Cardiac muscle cell (in vitro differentiated cells and primary cell): ENCODE measurements at regions not wholly inside any gene's neighbourhood (a gene's known extent, or its start where the extent isn't known, plus 50 kb on each side); places are given as distances from the start of the nearest gene placed in this dataset.

Experiments used
- DNase-seq, 2 donors: peaks; one replicate each; pipeline versions ENCODE4 v3.0.0 to v3.0.0-alpha.2; 2010 to 2017; ENCODE audit warnings: low read depth in 1 of 2, low spot score in 1 of 2
- H3K27ac ChIP-seq: fragments of 200-600 bp; sonication (generic); 2 replicates; pipeline ENCODE4 v1.5.1; 2016
- H3K27me3 ChIP-seq: fragments of 200-600 bp; sonication (generic); 2 replicates; pipeline ENCODE4 v1.6.0; 2016; ENCODE audit warnings: control low read depth
- H3K36me3 ChIP-seq: fragments of 200-600 bp; sonication (generic); 2 replicates; pipeline ENCODE4 v1.5.1; 2016; ENCODE audit warnings: control low read depth
- H3K4me1 ChIP-seq: fragments of 200-600 bp; sonication (generic); 2 replicates; pipeline ENCODE4 v1.8.1; 2017; ENCODE audit warnings: low read depth, mild to moderate bottlenecking, mixed run types
- H3K4me3 ChIP-seq: fragments of 200-600 bp; sonication (generic); 2 replicates; pipeline ENCODE4 v1.5.1; 2016; ENCODE audit warnings: mild to moderate bottlenecking
- H3K9me3 ChIP-seq: fragments of 200-600 bp; sonication (generic); 2 replicates; pipeline ENCODE4 v1.5.1; 2017; ENCODE audit warnings: low read depth, mild to moderate bottlenecking, control low read depth
- TF ChIP-seq, protein P1 (sequence below): IDR thresholded peaks from 2 replicates; pipeline ENCODE4 v1.5.1; 2012; ENCODE audit warnings: low read depth, mild to moderate bottlenecking, low read length

GRCh38 chr3:104514371-104514770 is 852.3 kb upstream of the ALCAM start:
- Histone ChIP-seq H3K27ac (no peak overlapping the region), H3K36me3 (no peaks in the 10 kb centered on the region), H3K9me3 (no peaks in the 10 kb centered on the region), H3K4me3 (no peak overlapping the region), H3K4me1 (peaks cover 16% of the 10 kb centered on the region), H3K27me3 (no peaks in the 10 kb centered on the region)
- TF ChIP-seq, protein P1, sequence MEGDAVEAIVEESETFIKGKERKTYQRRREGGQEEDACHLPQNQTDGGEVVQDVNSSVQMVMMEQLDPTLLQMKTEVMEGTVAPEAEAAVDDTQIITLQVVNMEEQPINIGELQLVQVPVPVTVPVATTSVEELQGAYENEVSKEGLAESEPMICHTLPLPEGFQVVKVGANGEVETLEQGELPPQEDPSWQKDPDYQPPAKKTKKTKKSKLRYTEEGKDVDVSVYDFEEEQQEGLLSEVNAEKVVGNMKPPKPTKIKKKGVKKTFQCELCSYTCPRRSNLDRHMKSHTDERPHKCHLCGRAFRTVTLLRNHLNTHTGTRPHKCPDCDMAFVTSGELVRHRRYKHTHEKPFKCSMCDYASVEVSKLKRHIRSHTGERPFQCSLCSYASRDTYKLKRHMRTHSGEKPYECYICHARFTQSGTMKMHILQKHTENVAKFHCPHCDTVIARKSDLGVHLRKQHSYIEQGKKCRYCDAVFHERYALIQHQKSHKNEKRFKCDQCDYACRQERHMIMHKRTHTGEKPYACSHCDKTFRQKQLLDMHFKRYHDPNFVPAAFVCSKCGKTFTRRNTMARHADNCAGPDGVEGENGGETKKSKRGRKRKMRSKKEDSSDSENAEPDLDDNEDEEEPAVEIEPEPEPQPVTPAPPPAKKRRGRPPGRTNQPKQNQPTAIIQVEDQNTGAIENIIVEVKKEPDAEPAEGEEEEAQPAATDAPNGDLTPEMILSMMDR = no peak
- DNase-seq = no peak

GRCh38 chr3:104514776-104515175 is 851.9 kb upstream of the ALCAM start:
- no peak overlapping the region for H3K4me3 ChIP-seq
- no peaks in the 10 kb centered on the region for H3K9me3 ChIP-seq
- TF ChIP-seq, protein P1 = no peak
- H3K36me3 ChIP-seq = no peaks in the 10 kb centered on the region
- no peak for DNase-seq
- H3K4me1 ChIP-seq = peaks cover 15% of the 10 kb centered on the region
- H3K27ac ChIP-seq = no peak overlapping the region
- H3K27me3 ChIP-seq = no peaks in the 10 kb centered on the region

DNA sequence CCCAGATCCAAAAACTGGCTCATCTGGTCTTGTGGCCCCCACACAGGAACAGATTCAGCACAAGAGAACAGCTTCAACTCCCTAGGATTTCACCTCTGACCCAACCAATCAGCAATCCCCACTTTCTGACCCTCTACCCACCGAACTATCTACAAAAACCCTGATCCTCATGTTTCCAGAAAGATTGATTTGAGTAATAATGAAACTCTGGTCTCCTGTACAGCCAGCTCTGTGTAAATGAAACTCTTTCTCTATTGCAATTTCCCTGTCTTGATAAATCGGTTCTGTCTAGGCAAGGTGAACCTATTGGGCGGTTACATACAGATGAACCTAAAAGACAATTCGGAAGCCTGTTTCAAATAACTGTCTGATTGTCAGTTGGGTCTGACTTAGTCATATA is 847.6 kb upstream of the ALCAM start:
- no peaks in the 10 kb centered on the region for H3K27me3 ChIP-seq
- no peaks in the 10 kb centered on the region for H3K9me3 ChIP-seq
- TF ChIP-seq, protein P1 = no peak
- peaks cover 13% of the 10 kb centered on the region for H3K4me1 ChIP-seq
- no peak overlapping the region for H3K27ac ChIP-seq
- no peak for DNase-seq
- no peaks in the 10 kb centered on the region for H3K36me3 ChIP-seq
- H3K4me3 ChIP-seq = no peak overlapping the region

GRCh38 chr3:104519468-104520227 is 847.1 kb upstream of the ALCAM start:
- Histone ChIP-seq H3K4me3 (no peak overlapping the region), H3K27me3 (no peaks in the 10 kb centered on the region), H3K36me3 (no peaks in the 10 kb centered on the region), H3K4me1 (peaks cover 13% of the 10 kb centered on the region), H3K9me3 (no peaks in the 10 kb centered on the region), H3K27ac (no peak overlapping the region)
- TF ChIP-seq, protein P1 = no peak
- DNase-seq = no peak

GRCh38 chr3:104520228-104520655 is 846.5 kb upstream of the ALCAM start:
- DNase-seq = peak in 1 of 2 donors; percentile 0
- Histone ChIP-seq H3K4me1 (peaks cover 13% of the 10 kb centered on the region), H3K36me3 (no peaks in the 10 kb centered on the region), H3K9me3 (no peaks in the 10 kb centered on the region), H3K27me3 (no peaks in the 10 kb centered on the region), H3K4me3 (no peak overlapping the region), H3K27ac (no peak overlapping the region)
- TF ChIP-seq, protein P1 = no peak
